Activated naive CD8-positive, alpha-beta T cell treated with anti-CD3 and anti-CD28 coated beads, Interleukin-2, amount 10 ng/mL, durations not matched to agents 7 days and 5 days (primary cell): ENCODE measurements at regions not wholly inside any gene's neighbourhood (a gene's known extent, or its start where the extent isn't known, plus 50 kb on each side); places are given as distances from the start of the nearest gene placed in this dataset.
"Not testable (repeated sequence)": the region's sequence is repeated elsewhere in the genome, so short reads cannot be mapped to it uniquely, and the experiment has no call there.

Experiments
- ATAC-seq: fragments of 150-1000 bp; cut with Tn5 transposase; one replicate; pipeline ENCODE4 v1.10.0; 2021; ENCODE audit warnings: low read depth, moderate library complexity
- POLR2A ChIA-PET: fragments of 350-600 bp; sonication (Branson Sonifier 250); formaldehyde crosslinking; loops from one replicate; lab custom pipeline; 2021; ENCODE audit warnings: antibody characterized with exemption; lab: Charles Lee
- DNase-seq: peaks from one replicate; pipeline ENCODE4 v3.0.0; 2021
- H3K27ac Mint-ChIP-seq: one replicate; pipeline ENCODE4 v1.8.0; 2022; ENCODE audit warnings: mild to moderate bottlenecking, mixed read lengths
- H3K27me3 Mint-ChIP-seq: one replicate; pipeline ENCODE4 v1.8.0; 2022; ENCODE audit warnings: mild to moderate bottlenecking, moderate library complexity, mixed read lengths
- H3K36me3 Mint-ChIP-seq: one replicate; pipeline ENCODE4 v1.8.0; 2021; ENCODE audit warnings: mild to moderate bottlenecking, mixed read lengths
- H3K4me1 Mint-ChIP-seq: one replicate; pipeline ENCODE4 v1.8.0; 2021; ENCODE audit warnings: mixed read lengths
- H3K4me3 Mint-ChIP-seq: one replicate; pipeline ENCODE4 v1.8.0; 2022; ENCODE audit warnings: mild to moderate bottlenecking, moderate library complexity, mixed read lengths
- H3K9me3 Mint-ChIP-seq: one replicate; pipeline ENCODE4 v1.8.0; 2021; ENCODE audit warnings: mixed read lengths

GRCh38 chr5:39616131-39616530 is 191.4 kb upstream of the DAB2 start:
- ATAC-seq (no peak), DNase-seq (no peak)
- Mint-ChIP-seq H3K27ac (no peak overlapping the region), H3K36me3 (no peaks in the 10 kb centered on the region), H3K9me3 (no peaks in the 10 kb centered on the region), H3K4me3 (no peak overlapping the region), H3K4me1 (no peaks in the 10 kb centered on the region), H3K27me3 (no peaks in the 10 kb centered on the region)
- POLR2A ChIA-PET = no interaction called here

GRCh38 chr5:39611076-39611475 is 186.3 kb upstream of the DAB2 start:
- POLR2A ChIA-PET, H3K9me3 Mint-ChIP-seq, H3K27me3 Mint-ChIP-seq, H3K27ac Mint-ChIP-seq, H3K4me1 Mint-ChIP-seq, ATAC-seq, H3K4me3 Mint-ChIP-seq, DNase-seq, H3K36me3 Mint-ChIP-seq: not testable (repeated sequence)

GRCh38 chr5:39608024-39608423 is 183.2 kb upstream of the DAB2 start:
- POLR2A ChIA-PET = no interaction called here
- no peak overlapping the region for H3K4me3 Mint-ChIP-seq

GRCh38 chr5:39606591-39606990 is 181.8 kb upstream of the DAB2 start:
- no peak overlapping the region for H3K27ac Mint-ChIP-seq
- no peaks in the 10 kb centered on the region for H3K36me3 Mint-ChIP-seq
- no peak for DNase-seq
- no peak overlapping the region for H3K4me3 Mint-ChIP-seq
- POLR2A ChIA-PET = no interaction called here
- ATAC-seq = no peak
- H3K27me3 Mint-ChIP-seq = peaks cover 16% of the 10 kb centered on the region
- H3K9me3 Mint-ChIP-seq = no peaks in the 10 kb centered on the region
- H3K4me1 Mint-ChIP-seq = no peaks in the 10 kb centered on the region

More at GRCh38 chr5:39608024-39608423, 183.2 kb upstream of the DAB2 start:
- H3K9me3 Mint-ChIP-seq = no peaks in the 10 kb centered on the region
- H3K27ac Mint-ChIP-seq = no peak overlapping the region
- H3K36me3 Mint-ChIP-seq = no peaks in the 10 kb centered on the region
- ATAC-seq = no peak
- peaks cover 11% of the 10 kb centered on the region for H3K27me3 Mint-ChIP-seq
- no peaks in the 10 kb centered on the region for H3K4me1 Mint-ChIP-seq
- no peak for DNase-seq

- Mint-ChIP-seq H3K4me1 (no peaks in the 10 kb centered on the region), H3K27me3 (peaks cover 16% of the 10 kb centered on the region), H3K9me3 (no peaks in the 10 kb centered on the region), H3K27ac (no peak overlapping the region), H3K4me3 (no peak overlapping the region), H3K36me3 (no peaks in the 10 kb centered on the region)
- no peak for ATAC-seq
- DNase-seq = no peak
- POLR2A ChIA-PET = no interaction called here
Measured at GRCh38 chr5:39605588-39606575, 181.1 kb upstream of the DAB2 start.

- ATAC-seq (no peak), DNase-seq (no peak)
- Mint-ChIP-seq H3K27me3 (peaks cover 16% of the 10 kb centered on the region), H3K27ac (no peak overlapping the region), H3K9me3 (no peaks in the 10 kb centered on the region), H3K4me1 (no peaks in the 10 kb centered on the region), H3K36me3 (no peaks in the 10 kb centered on the region), H3K4me3 (no peak overlapping the region)
- POLR2A ChIA-PET = no interaction called here
Measured at GRCh38 chr5:39605145-39605544, 180.4 kb upstream of the DAB2 start.

GRCh38 chr5:39604491-39604890 is 179.7 kb upstream of the DAB2 start:
- no peak for ATAC-seq

GRCh38 chr5:39599721-39600431 is 175.1 kb upstream of the DAB2 start:
- Mint-ChIP-seq H3K27me3 (peaks cover 35% of the 10 kb centered on the region), H3K4me3 (no peak overlapping the region), H3K36me3 (peaks cover 2% of the 10 kb centered on the region), H3K4me1 (no peaks in the 10 kb centered on the region), H3K9me3 (no peaks in the 10 kb centered on the region), H3K27ac (no peak overlapping the region)
- no peak for ATAC-seq
- DNase-seq = no peak
- POLR2A ChIA-PET = no interaction called here

More at GRCh38 chr5:39604491-39604890, 179.7 kb upstream of the DAB2 start:
- no peaks in the 10 kb centered on the region for H3K4me1 Mint-ChIP-seq
- H3K27me3 Mint-ChIP-seq = peaks cover 16% of the 10 kb centered on the region
- no peak overlapping the region for H3K27ac Mint-ChIP-seq
- POLR2A ChIA-PET = no interaction called here
- no peaks in the 10 kb centered on the region for H3K9me3 Mint-ChIP-seq
- H3K4me3 Mint-ChIP-seq = no peak overlapping the region
- DNase-seq = no peak
- H3K36me3 Mint-ChIP-seq = no peaks in the 10 kb centered on the region

GRCh38 chr5:39598661-39599248 is 174.0 kb upstream of the DAB2 start:
- Mint-ChIP-seq H3K9me3 (no peaks in the 10 kb centered on the region), H3K4me3 (no peak overlapping the region), H3K4me1 (no peaks in the 10 kb centered on the region), H3K27me3 (peaks cover 35% of the 10 kb centered on the region), H3K36me3 (peaks cover 2% of the 10 kb centered on the region), H3K27ac (no peak overlapping the region)
- DNase-seq (no peak), ATAC-seq (no peak)
- POLR2A ChIA-PET = no interaction called here

GRCh38 chr5:39588179-39588578 is 163.4 kb upstream of the DAB2 start:
- DNase-seq (no peak), ATAC-seq (no peak)
- POLR2A ChIA-PET = no interaction called here
- Mint-ChIP-seq H3K9me3 (no peaks in the 10 kb centered on the region), H3K4me3 (no peak overlapping the region), H3K27ac (no peak overlapping the region), H3K27me3 (peaks cover 34% of the 10 kb centered on the region), H3K36me3 (no peaks in the 10 kb centered on the region), H3K4me1 (no peaks in the 10 kb centered on the region)

- H3K27ac Mint-ChIP-seq = no peak overlapping the region
- H3K4me3 Mint-ChIP-seq = no peak overlapping the region
- no peaks in the 10 kb centered on the region for H3K9me3 Mint-ChIP-seq
- peaks cover 34% of the 10 kb centered on the region for H3K27me3 Mint-ChIP-seq
- no peaks in the 10 kb centered on the region for H3K36me3 Mint-ChIP-seq
- POLR2A ChIA-PET = no interaction called here
- no peaks in the 10 kb centered on the region for H3K4me1 Mint-ChIP-seq
- no peak for ATAC-seq
- no peak for DNase-seq
Measured at GRCh38 chr5:39587675-39588074, 162.9 kb upstream of the DAB2 start.

GRCh38 chr5:39586185-39586584 is 161.4 kb upstream of the DAB2 start:
- Mint-ChIP-seq H3K4me1 (peaks cover 2% of the 10 kb centered on the region), H3K27ac (no peak overlapping the region), H3K36me3 (no peaks in the 10 kb centered on the region), H3K9me3 (no peaks in the 10 kb centered on the region), H3K27me3 (peaks cover 31% of the 10 kb centered on the region), H3K4me3 (no peak overlapping the region)
- DNase-seq (no peak), ATAC-seq (no peak)
- POLR2A ChIA-PET = no interaction called here

- DNase-seq (no peak), ATAC-seq (no peak)
- no peaks in the 10 kb centered on the region for H3K36me3 Mint-ChIP-seq
- peaks cover 21% of the 10 kb centered on the region for H3K27me3 Mint-ChIP-seq
- no peak overlapping the region for H3K4me3 Mint-ChIP-seq
- peaks cover 5% of the 10 kb centered on the region for H3K4me1 Mint-ChIP-seq
- H3K27ac Mint-ChIP-seq = no peak overlapping the region
- POLR2A ChIA-PET = no interaction called here
- no peaks in the 10 kb centered on the region for H3K9me3 Mint-ChIP-seq
Measured at GRCh38 chr5:39584927-39585326, 160.1 kb upstream of the DAB2 start.
